ENCODE measurements at regions not wholly inside any gene's neighbourhood (a gene's known extent, or its start where the extent isn't known, plus 50 kb on each side); places are given as distances from the start of the nearest gene placed in this dataset.

DNA sequence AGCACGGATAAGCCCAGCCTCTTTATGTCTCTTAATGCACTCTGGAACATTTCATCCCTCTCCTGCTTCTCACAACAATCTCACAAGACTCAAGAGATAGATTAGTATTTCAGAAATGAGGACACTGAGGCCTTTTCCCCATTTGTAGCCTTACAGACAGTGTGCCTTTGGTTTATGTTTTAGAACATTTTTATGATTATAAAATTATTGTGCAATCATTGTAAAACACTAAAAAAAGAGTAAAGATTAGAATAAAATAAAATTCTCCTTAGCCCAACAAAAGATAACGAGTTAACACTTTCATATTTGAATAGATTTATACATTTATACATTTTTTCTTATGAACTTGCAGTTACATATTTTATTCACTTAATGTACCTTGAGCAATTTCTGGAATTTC lies 748.7 kb downstream of the TRIML1 start:
- FAIRE-seq: no peak
- no peak for DNase-seq (ENCODE audit: extremely low spot score, insufficient read length, low read depth)

DNA sequence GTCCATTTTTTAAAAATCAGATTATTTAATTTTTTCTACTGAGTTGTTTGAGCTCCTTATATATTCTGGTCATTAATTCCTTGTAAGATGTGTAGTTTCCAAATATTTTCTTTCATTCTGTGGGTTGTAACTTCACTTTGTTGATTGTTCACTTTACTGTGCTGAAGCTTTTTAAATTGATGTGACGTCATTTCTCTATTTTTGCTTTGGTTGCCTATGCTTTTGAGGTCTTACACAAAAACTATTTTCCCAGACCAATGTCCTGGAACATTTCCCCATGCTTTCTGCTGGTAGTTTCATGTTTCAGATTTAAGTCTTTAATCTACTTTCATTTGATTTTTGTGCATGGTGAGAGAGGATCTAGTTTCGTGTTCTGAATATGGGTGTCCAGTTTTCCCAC lies 753.6 kb downstream of the TRIML1 start:
- FAIRE-seq: no peak

DNA sequence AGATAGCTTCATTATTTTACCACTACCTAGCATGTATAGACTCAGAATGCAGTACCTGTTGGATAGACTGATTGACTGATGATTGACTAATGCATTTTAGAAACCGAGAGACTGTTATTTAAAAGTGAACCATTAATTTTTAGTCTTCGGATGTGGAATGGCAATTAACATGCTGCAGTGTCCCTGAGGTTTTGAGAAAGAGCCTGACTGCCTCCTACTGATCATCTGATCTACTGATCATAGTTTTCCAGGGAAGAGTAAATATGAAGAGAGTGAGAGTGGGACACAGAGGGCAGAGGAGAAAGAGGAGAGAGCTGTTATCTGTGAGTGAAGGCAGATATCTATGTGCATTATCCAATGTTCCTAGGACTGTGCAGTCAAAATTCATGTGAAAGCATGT lies 764.7 kb downstream of the TRIML1 start:
- DNase-seq (ENCODE audit: extremely low spot score, insufficient read length, low read depth) (no peak), FAIRE-seq (no peak)

More for the DNA sequence above, 753.6 kb downstream of the TRIML1 start:
- no peak for DNase-seq (ENCODE audit: extremely low spot score, insufficient read length, low read depth)

DNA sequence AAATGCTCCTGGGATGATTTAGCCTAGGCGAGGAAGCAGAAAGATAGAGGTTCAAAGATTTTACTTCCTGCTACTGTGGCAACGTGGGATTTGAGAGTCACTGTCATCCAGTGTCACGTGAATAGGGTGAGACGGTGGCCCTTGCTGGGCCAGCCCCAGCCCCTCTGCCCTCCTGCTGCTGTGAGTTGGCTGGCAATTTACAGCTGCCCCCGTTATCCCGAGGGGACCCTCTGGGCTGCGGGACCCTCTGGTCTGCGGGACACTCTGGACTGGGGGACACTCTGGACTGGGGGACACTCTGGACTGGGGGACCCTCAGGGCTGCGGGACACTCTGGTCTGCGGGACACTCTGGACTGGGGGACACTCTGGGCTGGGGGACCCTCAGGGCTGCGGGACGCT lies 765.4 kb downstream of the TRIML1 start:
- DNase-seq (ENCODE audit: extremely low spot score, insufficient read length, low read depth) (no peak), FAIRE-seq (no peak)

DNA sequence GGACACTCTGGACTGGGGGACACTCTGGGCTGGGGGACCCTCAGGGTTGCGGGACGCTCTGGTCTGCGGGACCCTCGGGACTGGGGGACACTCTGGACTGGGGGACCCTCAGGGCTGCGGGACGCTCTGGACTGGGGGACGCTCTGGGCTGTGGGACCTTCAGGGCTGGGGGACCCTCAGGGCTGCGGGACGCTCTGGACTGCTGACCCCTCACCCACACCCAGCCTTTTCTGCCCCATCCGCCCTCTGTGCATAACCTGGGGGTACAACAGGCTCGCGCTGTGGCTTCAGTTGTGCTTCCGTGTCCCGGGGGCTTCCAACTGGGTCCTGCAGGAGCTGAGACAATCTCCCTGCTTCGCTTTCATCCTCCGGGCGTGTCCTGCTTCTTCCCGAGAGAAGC lies 766.0 kb downstream of the TRIML1 start:
- FAIRE-seq: no peak
- DNase-seq (ENCODE audit: extremely low spot score, insufficient read length, low read depth): no peak

DNA sequence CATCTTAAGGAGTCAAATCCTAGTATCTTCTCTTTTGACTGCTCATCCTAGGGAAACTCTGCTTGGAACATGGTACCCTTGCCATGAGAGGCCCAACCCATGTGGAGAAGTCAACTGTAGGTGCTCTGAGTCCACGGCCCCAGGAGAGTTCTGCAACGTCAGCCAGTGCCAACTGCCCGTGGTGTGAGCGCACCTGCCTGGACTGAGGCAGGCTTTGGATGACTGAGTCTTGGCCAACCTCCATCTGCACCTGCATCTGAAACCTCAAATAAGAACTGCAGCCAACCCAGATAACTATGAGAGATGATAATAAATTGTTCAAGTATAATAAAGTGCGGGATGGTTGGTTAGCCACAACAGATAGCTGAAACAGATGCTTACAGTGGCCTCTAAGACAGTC lies 772.0 kb downstream of the TRIML1 start:
- no peak for DNase-seq (ENCODE audit: extremely low spot score, insufficient read length, low read depth)

DNA sequence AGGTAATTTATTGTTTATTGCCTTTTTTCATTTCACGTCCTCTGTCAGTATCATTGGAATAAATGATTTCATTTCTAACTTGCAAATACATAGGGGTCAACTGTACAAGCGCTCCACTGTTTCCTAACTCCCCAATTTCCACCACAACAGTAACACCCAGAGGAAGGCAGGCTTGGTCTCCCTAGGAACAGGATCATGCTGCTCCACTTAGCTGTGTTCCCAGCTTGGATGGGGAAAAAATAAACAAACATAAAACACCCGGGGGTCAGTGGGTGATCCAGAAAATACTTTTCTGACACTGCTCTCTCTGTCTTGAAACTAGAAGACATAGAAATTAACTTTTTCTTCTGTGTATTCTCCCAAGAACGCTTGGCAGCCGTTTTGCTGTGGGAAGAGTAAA lies 772.5 kb downstream of the TRIML1 start:
- DNase-seq (ENCODE audit: extremely low spot score, insufficient read length, low read depth): no peak

More for the DNA sequence above, 772.0 kb downstream of the TRIML1 start:
- FAIRE-seq: no peak

DNA sequence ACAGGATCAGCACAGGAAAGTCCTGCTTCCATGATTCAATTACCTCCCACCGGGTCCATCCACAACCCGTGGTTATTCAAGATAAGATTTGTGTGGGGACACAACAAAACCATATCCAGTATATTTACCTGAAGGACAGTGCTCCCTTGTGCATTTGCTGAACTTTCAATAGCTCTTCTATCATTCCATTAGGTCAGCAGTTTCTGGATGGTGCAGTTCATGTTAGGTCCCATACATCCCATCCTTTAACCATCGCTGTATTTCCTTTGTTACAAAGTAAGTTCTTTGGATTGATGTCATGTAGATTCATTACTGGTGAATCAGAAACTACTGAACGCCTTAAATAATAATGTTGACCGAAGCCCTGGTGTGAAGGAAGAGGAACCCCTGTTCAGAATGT lies 775.9 kb downstream of the TRIML1 start:
- no peak for FAIRE-seq
- no peak for DNase-seq (ENCODE audit: extremely low spot score, insufficient read length, low read depth)

More for the DNA sequence above, 772.5 kb downstream of the TRIML1 start:
- FAIRE-seq: no peak

DNA sequence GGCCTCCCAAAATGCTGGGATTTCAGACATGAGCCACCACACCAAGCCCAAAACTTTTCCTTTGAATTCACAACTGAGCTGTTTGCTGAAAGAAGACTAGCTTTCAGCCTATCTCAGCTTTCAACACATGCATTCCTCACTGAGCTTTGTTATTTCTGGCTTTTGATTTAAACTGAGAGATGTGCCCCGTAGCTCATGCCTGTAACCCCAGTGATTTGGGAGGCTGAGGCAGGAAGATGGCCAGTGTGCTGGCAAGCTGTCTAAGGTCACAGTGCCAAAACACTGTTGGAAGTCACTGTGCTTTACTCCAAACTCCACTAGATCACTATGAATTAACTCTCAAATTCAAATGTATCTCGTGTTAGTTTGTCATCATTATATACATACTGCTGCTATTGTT lies 779.5 kb downstream of the TRIML1 start:
- no peak for FAIRE-seq

DNA sequence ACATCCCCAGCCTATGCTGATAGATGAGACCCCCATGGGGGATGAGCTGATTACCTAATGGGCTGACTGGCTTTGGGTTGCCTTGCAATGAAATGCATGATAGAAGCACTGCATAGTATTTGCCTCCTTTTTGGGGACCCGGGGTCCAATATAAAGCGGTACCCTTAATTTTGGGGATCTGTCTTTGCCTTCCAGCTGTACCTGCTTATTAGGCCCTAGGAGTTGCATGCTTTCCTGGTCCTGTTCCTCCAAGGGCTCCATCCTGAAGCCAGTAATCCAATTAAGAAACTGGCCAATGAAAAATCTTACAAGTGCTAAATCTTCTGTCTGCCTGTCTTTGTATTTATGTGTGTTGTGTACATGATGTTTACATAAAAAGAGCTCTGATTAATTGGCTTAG lies 791.6 kb downstream of the TRIML1 start:
- FAIRE-seq (no peak), DNase-seq (ENCODE audit: extremely low spot score, insufficient read length, low read depth) (no peak)

More for the DNA sequence above, 779.5 kb downstream of the TRIML1 start:
- no peak for DNase-seq (ENCODE audit: extremely low spot score, insufficient read length, low read depth)

DNA sequence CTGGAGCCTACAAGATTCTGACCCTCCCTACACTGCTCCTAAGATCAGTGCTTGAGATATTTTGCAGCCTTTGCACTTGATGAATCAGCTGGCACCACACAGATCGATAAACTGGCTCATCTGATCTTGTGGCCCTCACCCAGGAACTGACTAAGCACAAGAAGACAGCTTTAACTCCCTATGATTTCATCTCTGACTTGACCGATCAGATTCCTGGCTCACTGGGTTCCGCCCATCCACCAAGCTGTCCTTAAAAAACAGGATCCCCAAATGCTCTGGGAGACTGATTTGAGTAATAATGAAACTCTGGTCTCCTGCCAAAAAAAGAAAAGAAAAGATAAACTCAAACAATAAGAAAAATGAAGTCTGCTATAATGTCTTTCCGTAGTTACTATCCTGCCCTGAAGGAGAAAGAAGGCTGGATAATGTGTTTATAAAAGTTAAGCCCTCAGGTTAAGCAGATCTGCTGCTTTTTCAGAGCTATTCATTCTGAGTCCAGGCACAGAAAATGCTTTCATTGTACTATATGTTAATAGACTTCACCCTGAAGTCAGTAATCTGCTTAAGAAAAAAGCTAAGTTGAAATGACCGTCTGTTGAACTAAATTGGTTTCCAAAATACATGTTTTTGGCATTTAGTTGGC lies 795.2 kb downstream of the TRIML1 start:
- DNase-seq (ENCODE audit: extremely low spot score, insufficient read length, low read depth): no peak
- no peak for FAIRE-seq

DNA sequence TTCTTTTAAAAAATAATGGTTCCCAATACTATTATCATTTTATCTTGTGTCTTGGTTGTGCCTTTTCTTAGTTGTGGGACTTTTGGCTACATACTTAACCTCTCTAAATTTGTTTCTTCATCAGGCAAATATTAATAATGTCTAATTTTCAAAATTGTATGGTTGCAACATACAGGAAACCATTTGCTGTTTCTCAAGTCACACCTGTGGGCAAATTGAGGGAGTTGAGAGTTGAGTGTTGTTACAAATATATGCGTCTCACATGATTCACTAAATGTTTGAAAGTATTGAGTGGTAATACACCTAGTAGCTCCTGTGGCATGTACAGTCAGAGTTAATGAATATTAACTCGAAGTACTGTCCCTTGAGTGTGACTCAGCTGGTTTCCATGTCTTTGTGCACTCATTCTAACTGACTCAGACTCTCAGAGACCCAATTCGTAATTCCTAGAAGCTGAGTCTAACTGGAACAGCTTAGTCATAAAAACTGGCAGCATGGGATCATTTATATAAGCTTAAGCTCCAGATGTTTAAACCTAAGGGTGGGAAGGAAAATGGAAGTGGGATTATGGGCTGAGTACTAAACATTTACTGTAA lies 802.4 kb downstream of the TRIML1 start:
- FAIRE-seq (no peak), DNase-seq (ENCODE audit: extremely low spot score, insufficient read length, low read depth) (no peak)

DNA sequence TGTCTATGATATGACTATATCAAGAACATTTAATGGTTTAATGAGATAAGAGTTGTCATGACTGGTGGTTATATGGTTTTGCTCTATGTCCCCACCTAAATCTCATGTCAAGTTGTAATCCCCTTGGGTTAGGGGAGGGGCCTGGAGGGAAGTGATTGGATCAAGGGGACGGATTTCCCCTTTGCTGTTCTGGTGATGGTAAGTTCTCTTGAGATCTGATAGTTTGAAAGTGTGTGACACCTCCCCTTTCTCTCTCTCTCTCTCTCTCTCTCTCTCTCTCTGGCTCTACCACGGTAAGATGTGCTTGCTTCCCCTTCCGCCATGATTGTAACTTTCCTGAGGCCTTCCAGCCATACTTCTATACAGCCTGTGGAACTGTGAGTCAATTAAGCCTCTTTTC lies 803.4 kb downstream of the TRIML1 start:
- FAIRE-seq: no peak
- DNase-seq (ENCODE audit: extremely low spot score, insufficient read length, low read depth): no peak

DNA sequence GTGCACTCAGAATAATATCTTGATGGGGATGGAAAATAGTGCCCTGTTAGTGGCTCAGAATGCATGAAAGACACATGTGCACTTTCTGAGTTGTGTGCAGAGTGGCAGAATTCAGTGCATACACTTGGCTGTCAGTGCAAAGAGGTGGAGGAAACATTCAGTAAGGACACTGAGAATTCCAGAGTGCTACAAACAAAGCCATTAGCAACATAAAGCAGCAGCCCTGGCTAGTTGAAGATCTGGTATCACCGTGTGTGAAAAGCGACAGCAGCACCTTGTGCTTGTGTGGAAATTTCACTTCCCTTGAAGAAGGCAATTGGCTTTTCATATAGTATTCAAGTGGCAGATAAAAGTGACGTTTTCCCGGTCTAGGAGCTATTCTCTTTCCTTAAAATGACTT lies 810.4 kb downstream of the TRIML1 start:
- FAIRE-seq (no peak), DNase-seq (ENCODE audit: extremely low spot score, insufficient read length, low read depth) (no peak)

DNA sequence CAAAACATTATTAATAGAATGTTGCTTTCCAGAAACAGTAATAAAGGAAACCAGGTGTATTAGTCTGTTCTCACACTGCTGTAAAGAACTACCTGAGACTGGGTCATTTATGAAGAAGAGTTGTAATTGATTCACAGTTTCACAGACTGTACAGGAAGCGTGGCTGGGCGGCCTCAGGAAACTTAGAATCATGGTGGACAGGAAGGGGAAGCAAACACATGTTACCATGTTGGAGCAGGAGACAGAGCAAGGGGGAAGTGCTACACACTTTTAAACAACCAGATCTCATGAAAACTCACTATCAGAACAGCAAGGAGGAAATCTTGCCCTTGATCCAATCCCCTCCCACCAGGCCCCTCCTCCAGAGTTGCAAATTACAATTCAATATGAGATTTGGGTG lies 815.8 kb downstream of the TRIML1 start:
- no peak for FAIRE-seq

DNA sequence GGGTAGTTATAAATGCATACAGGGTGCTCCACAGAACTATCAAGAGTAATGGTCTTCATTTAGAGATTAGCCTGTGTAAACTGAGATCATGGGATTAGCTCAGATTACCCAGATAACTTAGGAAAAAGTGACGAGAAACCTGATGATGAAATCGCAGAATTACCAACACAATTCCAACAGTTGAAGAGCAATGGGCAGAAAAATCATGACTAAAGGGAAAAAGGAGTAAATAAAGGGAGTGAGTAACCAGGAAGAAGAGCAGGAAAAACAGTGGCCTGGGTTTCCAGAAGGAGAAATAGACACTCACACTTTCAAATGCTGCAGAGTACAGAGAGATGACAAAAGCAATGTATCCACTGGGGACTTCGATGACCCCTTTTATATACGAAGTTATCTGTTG lies 817.3 kb downstream of the TRIML1 start:
- no peak for DNase-seq (ENCODE audit: extremely low spot score, insufficient read length, low read depth)
- no peak for FAIRE-seq

More for the DNA sequence above, 815.8 kb downstream of the TRIML1 start:
- no peak for DNase-seq (ENCODE audit: extremely low spot score, insufficient read length, low read depth)

DNA sequence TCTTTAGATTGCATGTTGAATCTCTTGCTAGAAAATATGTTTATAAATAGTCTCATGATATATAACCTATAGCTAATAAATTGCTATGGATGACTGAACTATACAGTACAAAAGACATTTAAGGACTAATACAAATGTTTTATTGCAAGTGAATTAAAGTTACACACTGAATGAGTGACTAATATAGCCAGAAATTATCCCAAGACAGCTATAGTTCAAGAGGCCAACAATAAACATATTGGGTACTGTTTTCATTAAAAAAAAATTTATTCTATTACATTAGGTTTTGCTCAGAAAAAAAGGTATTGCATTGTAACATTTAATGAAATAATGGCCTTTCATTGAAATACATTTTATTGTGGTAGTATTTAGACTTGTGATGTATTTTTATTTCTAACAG lies 819.1 kb downstream of the TRIML1 start:
- DNase-seq (ENCODE audit: extremely low spot score, insufficient read length, low read depth) (no peak), FAIRE-seq (no peak)

DNA sequence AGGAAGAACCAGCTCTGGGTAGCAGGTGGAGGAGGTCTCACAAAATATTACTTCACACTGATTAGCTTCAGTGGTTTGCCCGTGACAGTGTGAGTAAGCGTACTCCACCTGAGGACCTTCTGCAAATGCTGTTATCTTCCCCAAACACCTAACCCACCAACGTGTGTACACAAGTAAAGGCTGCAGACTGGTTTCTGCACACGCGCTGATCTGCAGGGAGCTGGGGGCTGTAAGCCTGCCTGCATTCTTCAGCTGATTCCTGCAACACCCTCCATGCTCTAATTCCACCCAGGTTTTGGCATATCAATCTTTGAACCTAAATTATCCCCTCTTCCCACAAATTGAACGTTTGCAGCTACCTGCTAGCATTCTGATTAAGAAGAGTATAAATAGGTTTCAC lies 820.2 kb downstream of the TRIML1 start:
- FAIRE-seq: no peak
- DNase-seq (ENCODE audit: extremely low spot score, insufficient read length, low read depth): no peak

DNA sequence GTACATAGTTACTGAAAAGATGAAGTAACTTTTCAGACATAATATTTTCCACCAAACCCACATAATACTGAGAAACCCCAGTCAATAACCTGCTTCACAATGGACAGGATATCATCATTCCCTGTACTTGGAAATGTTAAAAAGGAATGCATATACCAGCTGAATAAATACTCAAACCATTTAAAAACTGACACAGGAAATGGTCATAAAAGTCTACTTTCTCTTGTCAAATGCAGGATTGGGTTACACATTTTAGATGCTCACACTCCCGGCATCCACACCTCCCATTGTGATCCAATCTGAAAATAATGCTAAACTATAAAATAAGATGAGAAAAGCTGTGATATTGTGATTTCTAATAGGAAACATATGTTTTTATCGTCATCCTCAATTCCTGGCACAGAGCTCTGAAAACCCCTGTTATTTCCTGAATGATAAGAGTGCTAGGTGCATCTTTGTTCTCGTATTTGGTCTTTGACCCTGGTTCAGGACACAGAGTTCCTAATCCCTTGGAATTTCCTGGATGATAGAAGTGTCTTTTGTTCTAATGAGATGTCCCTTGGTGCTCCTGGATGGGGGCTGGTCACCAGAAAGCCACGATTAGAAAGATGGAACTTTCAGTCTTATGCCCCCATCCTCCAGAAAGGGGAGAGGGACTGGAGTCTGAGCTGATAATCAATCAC lies 821.3 kb downstream of the TRIML1 start:
- FAIRE-seq (no peak), DNase-seq (ENCODE audit: extremely low spot score, insufficient read length, low read depth) (no peak)

DNA sequence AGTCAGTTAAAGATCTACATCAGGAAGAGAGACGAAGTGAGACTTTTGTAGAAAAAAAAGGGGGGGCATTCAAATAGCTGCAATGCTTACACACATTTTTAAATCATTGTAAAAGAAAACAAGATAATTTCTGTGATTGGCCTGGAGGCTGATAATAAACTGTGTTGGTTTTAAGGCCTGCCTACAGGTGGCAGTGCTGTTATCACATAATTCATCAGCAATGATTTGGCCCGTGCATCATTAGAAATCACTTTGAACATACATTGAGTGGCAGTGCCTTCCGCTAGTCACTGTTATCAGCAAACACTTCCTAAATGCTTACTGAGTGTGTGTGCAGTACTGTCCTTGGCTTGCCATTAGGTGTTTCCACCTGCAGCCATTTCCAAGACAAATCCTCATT lies 831.9 kb downstream of the TRIML1 start:
- FAIRE-seq: no peak
- DNase-seq (ENCODE audit: extremely low spot score, insufficient read length, low read depth): no peak

DNA sequence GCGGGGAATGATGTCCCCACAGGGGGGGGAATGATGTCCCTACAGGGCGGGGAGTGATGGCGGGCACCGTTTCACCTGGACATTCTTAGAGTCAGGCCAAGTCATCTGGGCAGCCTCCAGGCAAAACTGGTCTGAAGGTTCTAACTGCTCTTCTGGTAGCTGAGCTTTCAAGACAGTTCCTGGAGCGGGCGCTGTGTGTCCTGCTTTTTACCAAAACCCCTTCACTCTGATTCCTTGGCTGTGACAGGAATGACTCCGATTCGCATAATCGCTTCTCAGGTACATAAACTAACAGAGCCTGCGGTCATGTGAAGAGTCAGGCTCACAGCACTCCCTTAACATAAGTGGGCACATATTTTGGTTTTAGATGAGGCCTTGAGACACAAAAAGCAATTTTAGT lies 836.0 kb downstream of the TRIML1 start:
- DNase-seq (ENCODE audit: extremely low spot score, insufficient read length, low read depth) (no peak), FAIRE-seq (no peak)
